ENCODE measurements at regions not wholly inside any gene's neighbourhood (a gene's known extent, or its start where the extent isn't known, plus 50 kb on each side); places are given as distances from the start of the nearest gene placed in this dataset.
"Not testable (repeated sequence)": the region's sequence is repeated elsewhere in the genome, so short reads cannot be mapped to it uniquely, and the experiment has no call there.

GRCh38 chr21:15669247-15669646 is 60.5 kb upstream of the USP25 start:
- H3K27me3 ChIP-seq (ENCODE audit: control insufficient read depth in 3 of 3, insufficient read depth in 3 of 3, low read depth in 1 of 3, low read length in 3 of 3), result no peaks in the 10 kb centered on the region
- no peak overlapping the region for H4K8ac ChIP-seq (ENCODE audit: low read depth, low read length)
- H3K18ac ChIP-seq (ENCODE audit: low read length), result no peak overlapping the region
- no peak overlapping the region for H2BK15ac ChIP-seq (ENCODE audit: low read length)
- no peak overlapping the region for H3K9ac ChIP-seq (ENCODE audit: low read depth, low read length, poor library complexity)
- no peak overlapping the region for H3K4me2 ChIP-seq (ENCODE audit: insufficient read depth, low read length, poor library complexity, severe bottlenecking)
- no peak overlapping the region for H3K27ac ChIP-seq (replicated peaks; ENCODE audit: low read length)
- no peak overlapping the region for H2BK5ac ChIP-seq (ENCODE audit: low read length)
- H3K4me3 ChIP-seq (ENCODE audit: low read length in 2 of 2), result no peak overlapping the region
- H4K91ac ChIP-seq (ENCODE audit: low read depth, low read length, poor library complexity), result no peak overlapping the region
- no peak overlapping the region for H2AK5ac ChIP-seq (ENCODE audit: low read depth, low read length)
- no peaks in the 10 kb centered on the region for H3K79me1 ChIP-seq (ENCODE audit: low read depth, low read length)
- H2AFZ ChIP-seq (ENCODE audit: low read length), result no peak overlapping the region
- WGBS, 2 donors (ENCODE audit: extremely low coverage in 2 of 2, insufficient read length in 2 of 2, insufficient replicate concordance in 1 of 2), result no CpG with 5 or more reads among the region's 2 CpGs
- no peak overlapping the region for H3K4ac ChIP-seq (ENCODE audit: low read length)
- H3K4me1 ChIP-seq (ENCODE audit: control insufficient read depth in 2 of 2, insufficient read depth in 1 of 2, low read depth in 1 of 2, low read length in 2 of 2), result no peaks in the 10 kb centered on the region
- no peaks in the 10 kb centered on the region for H3K9me3 ChIP-seq (replicated peaks in 1 of 2; ENCODE audit: control insufficient read depth in 2 of 2, insufficient read depth in 1 of 2, low read depth in 1 of 2, low read length in 2 of 2)
- H3K36me3 ChIP-seq (replicated peaks in 1 of 2; ENCODE audit: control insufficient read depth in 2 of 2, insufficient read depth in 2 of 2, low read length in 2 of 2), result no peaks in the 10 kb centered on the region
- no peak overlapping the region for H3K14ac ChIP-seq (ENCODE audit: low read length)
- no peak overlapping the region for H2BK12ac ChIP-seq (ENCODE audit: low read length)
- H2BK120ac ChIP-seq (ENCODE audit: low read depth, low read length), result no peak overlapping the region
- H3K23ac ChIP-seq (ENCODE audit: low read depth, low read length, poor library complexity), result no peak overlapping the region
- DNase-seq (ENCODE audit: low spot score), result no peak

DNA sequence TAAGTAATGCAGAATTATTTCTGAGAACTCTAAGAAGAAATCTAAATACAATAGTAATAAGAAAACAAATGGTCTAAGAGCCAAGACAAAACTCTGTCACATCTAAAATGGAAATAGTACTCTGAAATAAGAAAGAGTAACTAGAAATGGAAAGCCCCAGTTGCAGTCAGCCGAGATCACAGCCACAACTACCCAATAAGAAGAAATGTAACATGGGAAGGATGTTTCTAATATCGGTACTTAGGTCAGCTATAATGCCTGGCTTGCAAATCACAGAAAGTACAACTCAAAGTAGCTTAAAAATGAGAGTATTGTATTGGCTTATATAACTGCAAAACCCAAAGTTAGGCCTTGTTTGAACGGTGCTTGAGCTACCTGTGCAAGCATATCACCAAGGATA is 58.6 kb upstream of the USP25 start:
- Histone ChIP-seq H3K14ac (ENCODE audit: low read length) (no peak overlapping the region), H3K27ac (replicated peaks; ENCODE audit: low read length) (no peak overlapping the region), H4K91ac (ENCODE audit: low read depth, low read length, poor library complexity) (no peak overlapping the region), H3K36me3 (replicated peaks in 1 of 2; ENCODE audit: control insufficient read depth in 2 of 2, insufficient read depth in 2 of 2, low read length in 2 of 2) (no peaks in the 10 kb centered on the region), H3K4me3 (ENCODE audit: low read length in 2 of 2) (no peak overlapping the region), H3K9ac (ENCODE audit: low read depth, low read length, poor library complexity) (no peak overlapping the region), H3K23ac (ENCODE audit: low read depth, low read length, poor library complexity) (no peak overlapping the region), H2AK5ac (ENCODE audit: low read depth, low read length) (no peak overlapping the region), H2BK120ac (ENCODE audit: low read depth, low read length) (no peak overlapping the region), H3K4me2 (ENCODE audit: insufficient read depth, low read length, poor library complexity, severe bottlenecking) (no peak overlapping the region), H2BK12ac (ENCODE audit: low read length) (no peak overlapping the region), H2BK15ac (ENCODE audit: low read length) (no peak overlapping the region), H3K9me3 (replicated peaks in 1 of 2; ENCODE audit: control insufficient read depth in 2 of 2, insufficient read depth in 1 of 2, low read depth in 1 of 2, low read length in 2 of 2) (no peaks in the 10 kb centered on the region), H2BK5ac (ENCODE audit: low read length) (no peak overlapping the region), H3K4me1 (ENCODE audit: control insufficient read depth in 2 of 2, insufficient read depth in 1 of 2, low read depth in 1 of 2, low read length in 2 of 2) (no peaks in the 10 kb centered on the region), H3K18ac (ENCODE audit: low read length) (no peak overlapping the region), H4K8ac (ENCODE audit: low read depth, low read length) (no peak overlapping the region), H2AFZ (ENCODE audit: low read length) (no peak overlapping the region), H3K27me3 (ENCODE audit: control insufficient read depth in 3 of 3, insufficient read depth in 3 of 3, low read depth in 1 of 3, low read length in 3 of 3) (no peaks in the 10 kb centered on the region), H3K4ac (ENCODE audit: low read length) (no peak overlapping the region), H3K79me1 (ENCODE audit: low read depth, low read length) (no peaks in the 10 kb centered on the region)
- no peak for DNase-seq (ENCODE audit: low spot score)
- WGBS, 2 donors (ENCODE audit: extremely low coverage in 2 of 2, insufficient read length in 2 of 2, insufficient replicate concordance in 1 of 2), result no CpG with 5 or more reads among the region's 3 CpGs

- H3K9ac ChIP-seq (ENCODE audit: low read depth, low read length, poor library complexity); H3K79me1 ChIP-seq (ENCODE audit: low read depth, low read length); H3K9me3 ChIP-seq (replicated peaks in 1 of 2; ENCODE audit: control insufficient read depth in 2 of 2, insufficient read depth in 1 of 2, low read depth in 1 of 2, low read length in 2 of 2); H4K91ac ChIP-seq (ENCODE audit: low read depth, low read length, poor library complexity); H3K4ac ChIP-seq (ENCODE audit: low read length); H2BK120ac ChIP-seq (ENCODE audit: low read depth, low read length); DNase-seq (ENCODE audit: low spot score); H2BK15ac ChIP-seq (ENCODE audit: low read length); H3K4me3 ChIP-seq (ENCODE audit: low read length in 2 of 2); H3K14ac ChIP-seq (ENCODE audit: low read length); H3K23ac ChIP-seq (ENCODE audit: low read depth, low read length, poor library complexity); H3K27me3 ChIP-seq (ENCODE audit: control insufficient read depth in 3 of 3, insufficient read depth in 3 of 3, low read depth in 1 of 3, low read length in 3 of 3); H2AK5ac ChIP-seq (ENCODE audit: low read depth, low read length); H4K8ac ChIP-seq (ENCODE audit: low read depth, low read length); H3K36me3 ChIP-seq (replicated peaks in 1 of 2; ENCODE audit: control insufficient read depth in 2 of 2, insufficient read depth in 2 of 2, low read length in 2 of 2); H2AFZ ChIP-seq (ENCODE audit: low read length); H3K4me1 ChIP-seq (ENCODE audit: control insufficient read depth in 2 of 2, insufficient read depth in 1 of 2, low read depth in 1 of 2, low read length in 2 of 2); H2BK5ac ChIP-seq (ENCODE audit: low read length); H3K27ac ChIP-seq (replicated peaks; ENCODE audit: low read length); H3K18ac ChIP-seq (ENCODE audit: low read length); H2BK12ac ChIP-seq (ENCODE audit: low read length); H3K4me2 ChIP-seq (ENCODE audit: insufficient read depth, low read length, poor library complexity, severe bottlenecking): not testable (repeated sequence)
- no CpG with 5 or more reads among the region's 15 CpGs for WGBS, 2 donors (ENCODE audit: extremely low coverage in 2 of 2, insufficient read length in 2 of 2, insufficient replicate concordance in 1 of 2)
Measured at GRCh38 chr21:15672578-15672977, 57.2 kb upstream of the USP25 start.

- H3K27ac ChIP-seq (replicated peaks; ENCODE audit: low read length), result no peak overlapping the region
- no peak overlapping the region for H4K8ac ChIP-seq (ENCODE audit: low read depth, low read length)
- no peak for DNase-seq (ENCODE audit: low spot score)
- H4K91ac ChIP-seq (ENCODE audit: low read depth, low read length, poor library complexity), result no peak overlapping the region
- WGBS, 2 donors (ENCODE audit: extremely low coverage in 2 of 2, insufficient read length in 2 of 2, insufficient replicate concordance in 1 of 2), result no CpG with 5 or more reads among the region's 1 CpG
- no peak overlapping the region for H3K18ac ChIP-seq (ENCODE audit: low read length)
- H2AFZ ChIP-seq (ENCODE audit: low read length), result no peak overlapping the region
- H3K9ac ChIP-seq (ENCODE audit: low read depth, low read length, poor library complexity), result no peak overlapping the region
- H2BK120ac ChIP-seq (ENCODE audit: low read depth, low read length), result no peak overlapping the region
- H2BK5ac ChIP-seq (ENCODE audit: low read length), result no peak overlapping the region
- no peaks in the 10 kb centered on the region for H3K79me1 ChIP-seq (ENCODE audit: low read depth, low read length)
- no peak overlapping the region for H2AK5ac ChIP-seq (ENCODE audit: low read depth, low read length)
- no peak overlapping the region for H3K4me3 ChIP-seq (ENCODE audit: low read length in 2 of 2)
- no peak overlapping the region for H2BK15ac ChIP-seq (ENCODE audit: low read length)
- H3K4ac ChIP-seq (ENCODE audit: low read length), result no peak overlapping the region
- no peaks in the 10 kb centered on the region for H3K4me1 ChIP-seq (ENCODE audit: control insufficient read depth in 2 of 2, insufficient read depth in 1 of 2, low read depth in 1 of 2, low read length in 2 of 2)
- no peak overlapping the region for H2BK12ac ChIP-seq (ENCODE audit: low read length)
- no peak overlapping the region for H3K23ac ChIP-seq (ENCODE audit: low read depth, low read length, poor library complexity)
- no peaks in the 10 kb centered on the region for H3K27me3 ChIP-seq (ENCODE audit: control insufficient read depth in 3 of 3, insufficient read depth in 3 of 3, low read depth in 1 of 3, low read length in 3 of 3)
- no peaks in the 10 kb centered on the region for H3K36me3 ChIP-seq (replicated peaks in 1 of 2; ENCODE audit: control insufficient read depth in 2 of 2, insufficient read depth in 2 of 2, low read length in 2 of 2)
- H3K9me3 ChIP-seq (replicated peaks in 1 of 2; ENCODE audit: control insufficient read depth in 2 of 2, insufficient read depth in 1 of 2, low read depth in 1 of 2, low read length in 2 of 2), result peaks cover 0 to 4% of the 10 kb centered on the region in 2 donors
- H3K4me2 ChIP-seq (ENCODE audit: insufficient read depth, low read length, poor library complexity, severe bottlenecking), result no peak overlapping the region
- no peak overlapping the region for H3K14ac ChIP-seq (ENCODE audit: low read length)
Measured at GRCh38 chr21:15676935-15677334, 52.8 kb upstream of the USP25 start.
